A673 (cell line): ENCODE measurements at regions not wholly inside any gene's neighbourhood (a gene's known extent, or its start where the extent isn't known, plus 50 kb on each side); places are given as distances from the start of the nearest gene placed in this dataset.

ENCODE experiments used
- BruUV-seq: library from RNA; stranded (reverse); fragments of 400-500 nt; replicated peaks from 2 replicates; lab custom pipeline; 2021; lab: Mats Ljungman, UMichigan
- CTCF ChIA-PET: fragments of 300-600 bp; sonication (Branson Sonifier 250); formaldehyde crosslinking; loops from one replicate; lab custom pipeline; 2022; ENCODE audit warnings: antibody characterized with exemption; lab: Charles Lee
- POLR2A ChIA-PET: fragments of 300-600 bp; sonication (Branson Sonifier 250); formaldehyde crosslinking; loops from one replicate; lab custom pipeline; 2022; ENCODE audit warnings: antibody characterized with exemption; ENCODE audit not compliant: low non-redundant PET; lab: Charles Lee
- DNase-seq: peaks from one replicate; pipeline ENCODE4 v3.0.0-alpha.2; 2015; ENCODE audit warnings: low spot score
- H3K27ac ChIP-seq: fragments of 200-600 bp; sonication (generic); 2 replicates; pipeline ENCODE4 v1.5.1; 2016; ENCODE audit warnings: mixed run types, low read depth, mild to moderate bottlenecking, mixed read lengths, antibody characterized with exemption, low read length; ENCODE audit not compliant: poor library complexity, severe bottlenecking
- H3K27me3 ChIP-seq: fragments of 200-600 bp; sonication (generic); replicated peaks from 2 replicates; pipeline ENCODE4 v1.6.1; 2017; ENCODE audit warnings: mixed run types, low read depth, mild to moderate bottlenecking, mixed read lengths, antibody characterized with exemption, low read length; ENCODE audit not compliant: insufficient read depth, poor library complexity
- H3K36me3 ChIP-seq: fragments of 200-600 bp; sonication (generic); 2 replicates; pipeline ENCODE4 v1.6.1; 2016; ENCODE audit warnings: mixed run types, mild to moderate bottlenecking, mixed read lengths, antibody characterized with exemption, low read length; ENCODE audit not compliant: insufficient read depth, poor library complexity, severe bottlenecking
- H3K4me1 ChIP-seq: fragments of 200-600 bp; sonication (generic); 2 replicates; pipeline ENCODE4 v1.6.1; 2017; ENCODE audit warnings: mixed run types, mild to moderate bottlenecking, mixed read lengths, antibody characterized with exemption, low read length; ENCODE audit not compliant: insufficient read depth, poor library complexity, severe bottlenecking
- H3K4me3 ChIP-seq: fragments of 200-600 bp; sonication (generic); 2 replicates; pipeline ENCODE4 v1.5.1; 2016; ENCODE audit warnings: low read depth, mixed run types, mild to moderate bottlenecking, mixed read lengths, low read length; ENCODE audit not compliant: poor library complexity, severe bottlenecking
- H3K9me3 ChIP-seq: fragments of 200-600 bp; sonication (generic); 2 replicates; pipeline ENCODE4 v1.6.1; 2016; ENCODE audit warnings: mixed run types, low read depth, mild to moderate bottlenecking, mixed read lengths, antibody characterized with exemption, low read length; ENCODE audit not compliant: poor library complexity, severe bottlenecking
- EZH2 ChIP-seq: fragments of 200-600 bp; sonication (generic); IDR thresholded peaks from 2 replicates; pipeline ENCODE4 v1.6.1; 2017; ENCODE audit warnings: borderline replicate concordance, low read depth, mild to moderate bottlenecking, mixed read lengths, antibody characterized with exemption, low read length; ENCODE audit not compliant: poor library complexity, severe bottlenecking
- intact Hi-C: fragments of 100-400 bp; cut with micrococcal nuclease; formaldehyde crosslinking; loops from one replicate; pipeline ENCODE4 v1.10.0; 2022; ENCODE audit not compliant: unreplicated experiment
- TF ChIP-seq, protein P1 (sequence below): fragments of 300-800, 200-600 bp; sonication (generic); conservative IDR thresholded peaks from 2 replicates; pipeline ENCODE4 v1.5.1; 2017; ENCODE audit warnings: low read depth, mild to moderate bottlenecking, antibody characterized with exemption, low read length, moderate library complexity, mixed read lengths

DNA sequence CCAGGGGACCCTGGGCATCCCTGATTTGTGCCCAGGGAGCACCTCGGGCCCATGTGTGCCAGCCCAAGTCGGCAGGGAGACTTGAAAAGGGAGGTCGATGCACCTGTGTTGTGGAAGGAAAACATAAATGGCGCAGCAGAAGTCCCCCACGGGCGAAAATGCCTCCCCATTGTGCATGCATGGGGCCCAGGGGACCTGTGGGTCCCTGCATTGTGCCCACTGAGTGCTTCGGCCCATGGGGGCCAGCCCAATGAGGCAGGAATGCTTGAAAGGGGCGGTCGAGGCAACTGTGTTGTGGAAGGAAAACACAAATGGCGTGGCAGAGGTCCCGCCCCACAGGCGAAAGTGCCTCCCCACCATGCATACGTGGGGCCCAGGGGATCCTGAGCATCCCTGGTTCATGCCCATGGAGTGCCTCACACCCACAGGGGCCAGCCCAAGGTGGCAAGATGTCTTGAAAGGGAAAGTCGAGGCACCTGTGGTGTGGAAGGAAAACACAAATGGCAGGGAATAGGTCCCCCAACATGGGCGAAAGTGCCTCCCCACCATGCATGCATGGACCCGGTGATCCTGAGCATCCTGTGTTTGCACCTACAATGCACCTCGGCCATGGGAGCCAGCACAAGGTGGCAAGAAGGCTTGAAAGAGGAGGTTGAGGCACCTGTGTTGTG lies 368.0 kb downstream of the ALG10 start:
- CTCF ChIA-PET, result no interaction called here
- no peak for DNase-seq
- BruUV-seq, result no TSS peak
- no peaks in the 10 kb centered on the region for H3K27me3 ChIP-seq
- no peak overlapping the region for H3K27ac ChIP-seq
- POLR2A ChIA-PET, result no interaction called here
- H3K36me3 ChIP-seq, result no peaks in the 10 kb centered on the region
- peaks cover 28% of the 10 kb centered on the region for H3K9me3 ChIP-seq
- no peaks in the 10 kb centered on the region for H3K4me1 ChIP-seq
- no peak overlapping the region for H3K4me3 ChIP-seq
- intact Hi-C loops, result no loop called here
- TF ChIP-seq EZH2, result no peak
- TF ChIP-seq, protein P1, sequence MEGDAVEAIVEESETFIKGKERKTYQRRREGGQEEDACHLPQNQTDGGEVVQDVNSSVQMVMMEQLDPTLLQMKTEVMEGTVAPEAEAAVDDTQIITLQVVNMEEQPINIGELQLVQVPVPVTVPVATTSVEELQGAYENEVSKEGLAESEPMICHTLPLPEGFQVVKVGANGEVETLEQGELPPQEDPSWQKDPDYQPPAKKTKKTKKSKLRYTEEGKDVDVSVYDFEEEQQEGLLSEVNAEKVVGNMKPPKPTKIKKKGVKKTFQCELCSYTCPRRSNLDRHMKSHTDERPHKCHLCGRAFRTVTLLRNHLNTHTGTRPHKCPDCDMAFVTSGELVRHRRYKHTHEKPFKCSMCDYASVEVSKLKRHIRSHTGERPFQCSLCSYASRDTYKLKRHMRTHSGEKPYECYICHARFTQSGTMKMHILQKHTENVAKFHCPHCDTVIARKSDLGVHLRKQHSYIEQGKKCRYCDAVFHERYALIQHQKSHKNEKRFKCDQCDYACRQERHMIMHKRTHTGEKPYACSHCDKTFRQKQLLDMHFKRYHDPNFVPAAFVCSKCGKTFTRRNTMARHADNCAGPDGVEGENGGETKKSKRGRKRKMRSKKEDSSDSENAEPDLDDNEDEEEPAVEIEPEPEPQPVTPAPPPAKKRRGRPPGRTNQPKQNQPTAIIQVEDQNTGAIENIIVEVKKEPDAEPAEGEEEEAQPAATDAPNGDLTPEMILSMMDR, result no peak

DNA sequence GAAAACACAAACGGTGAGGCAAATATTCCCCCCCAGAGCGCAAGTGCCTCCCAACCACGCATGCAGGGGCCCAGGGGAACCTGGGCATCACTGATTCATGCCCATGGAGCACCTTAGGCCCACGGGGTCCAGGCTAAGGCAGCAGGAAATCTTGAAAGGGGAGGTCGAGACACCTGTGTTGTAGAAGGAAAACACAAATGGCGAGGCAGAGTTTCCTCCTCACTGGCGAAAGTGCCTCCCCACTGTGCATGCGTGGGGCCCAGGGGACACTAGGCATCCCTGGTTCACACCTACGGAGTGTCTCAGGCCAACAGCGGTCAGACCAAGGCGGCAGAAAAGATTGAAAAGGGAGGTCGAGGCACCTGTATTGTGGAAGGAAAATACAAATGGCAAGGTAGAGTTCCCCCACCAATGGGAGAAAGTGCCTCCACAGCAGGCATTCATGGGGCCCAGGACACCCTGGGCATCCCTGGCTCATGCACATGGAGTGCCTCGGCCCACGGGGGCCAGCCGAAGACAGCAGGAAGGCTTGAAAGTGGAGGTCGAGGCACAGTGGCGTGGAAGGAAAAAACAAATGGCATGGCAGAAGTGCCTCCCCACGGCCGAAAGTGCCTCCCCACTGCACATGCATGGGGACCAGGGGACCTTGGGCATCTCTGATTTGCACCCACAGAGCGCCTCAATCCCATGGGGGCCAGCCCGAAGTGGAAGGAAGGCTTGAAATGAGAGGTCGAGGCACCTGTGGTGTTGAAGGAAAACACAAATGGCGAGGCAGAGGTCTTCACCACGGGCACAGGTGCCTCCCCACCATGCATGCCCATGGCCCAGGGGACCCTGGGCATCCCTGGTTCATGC lies 368.8 kb downstream of the ALG10 start:
- H3K27ac ChIP-seq, result no peak overlapping the region
- H3K4me1 ChIP-seq, result no peaks in the 10 kb centered on the region
- H3K4me3 ChIP-seq, result no peak overlapping the region
- BruUV-seq, result no TSS peak
- TF ChIP-seq EZH2, result no peak
- TF ChIP-seq, protein P1, result no peak
- H3K9me3 ChIP-seq, result peaks cover 28% of the 10 kb centered on the region
- no peaks in the 10 kb centered on the region for H3K36me3 ChIP-seq
- ChIA-PET POLR2A (no interaction called here), CTCF (no interaction called here)
- DNase-seq, result no peak
- no peaks in the 10 kb centered on the region for H3K27me3 ChIP-seq
- intact Hi-C loops, result no loop called here

DNA sequence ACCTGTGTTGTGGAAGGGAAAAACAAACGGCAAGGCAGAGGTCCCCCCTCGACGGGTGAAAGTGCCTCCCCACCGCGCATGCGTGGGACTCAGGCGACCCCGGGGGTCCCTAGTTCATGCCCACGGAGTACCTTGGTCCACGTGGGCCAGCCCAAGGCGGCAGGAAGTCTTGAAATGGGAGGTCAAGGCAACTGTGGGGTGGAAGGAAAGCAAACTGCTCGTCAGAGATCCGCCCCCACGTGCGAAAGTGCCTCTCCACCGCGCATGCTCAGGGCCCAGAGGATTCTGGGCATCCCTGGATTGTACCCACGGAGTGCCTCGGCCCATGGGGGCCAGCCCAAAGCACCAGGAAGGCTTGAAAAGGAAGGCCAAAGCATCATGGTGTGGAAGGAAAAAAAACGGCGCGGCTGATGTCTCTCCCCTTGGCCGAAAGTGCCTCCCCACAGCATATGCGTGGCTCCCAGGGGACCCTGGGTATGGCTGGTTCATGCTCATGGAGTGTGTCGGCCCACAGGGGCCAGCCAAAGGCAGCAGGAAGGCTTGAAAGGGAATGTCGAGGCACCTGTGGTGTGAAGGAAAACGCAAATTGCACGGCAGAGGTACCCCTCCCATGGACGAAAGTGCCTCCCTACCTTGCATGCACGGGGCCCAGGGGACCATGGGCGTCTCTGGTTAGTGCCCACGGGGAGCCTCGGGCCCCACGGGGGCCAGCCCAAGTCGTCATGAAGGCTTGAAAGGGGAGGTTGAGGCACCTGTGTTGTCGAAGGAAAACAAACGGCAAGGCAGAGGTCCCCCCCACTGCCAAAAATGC lies 369.7 kb downstream of the ALG10 start:
- Histone ChIP-seq H3K4me1 (no peaks in the 10 kb centered on the region), H3K9me3 (peaks cover 28% of the 10 kb centered on the region), H3K27me3 (no peaks in the 10 kb centered on the region), H3K36me3 (no peaks in the 10 kb centered on the region), H3K27ac (no peak overlapping the region), H3K4me3 (no peak overlapping the region)
- POLR2A ChIA-PET, result no interaction called here
- no peak for TF ChIP-seq EZH2
- TF ChIP-seq, protein P1, result no peak
- no peak for DNase-seq
- BruUV-seq, result no TSS peak
- intact Hi-C loops, result no loop called here
- CTCF ChIA-PET, result no interaction called here
